HAP-1 (cell line): ENCODE measurements at regions not wholly inside any gene's neighbourhood (a gene's known extent, or its start where the extent isn't known, plus 50 kb on each side); places are given as distances from the start of the nearest gene placed in this dataset.
"Not testable (repeated sequence)": the region's sequence is repeated elsewhere in the genome, so short reads cannot be mapped to it uniquely, and the experiment has no call there.

Experiments
- DNase-seq, 2 experiments: peaks; one replicate each; pipeline ENCODE4 v3.0.0-alpha.2; 2016 to 2020; ENCODE audit warnings: low spot score in 2 of 2
- H3K27me3 ChIP-seq: fragments of 250-450 bp; sonication (Bioruptor Pico); 2 replicates; pipeline ENCODE4 v1.5.1; 2020; ENCODE audit warnings: low read depth, mild to moderate bottlenecking, moderate library complexity
- H3K36me3 ChIP-seq: fragments of 250-450 bp; sonication (Bioruptor Pico); replicated peaks from 2 replicates; pipeline ENCODE4 v1.5.1; 2020; ENCODE audit warnings: mild to moderate bottlenecking
- H3K4me1 ChIP-seq: fragments of 250-450 bp; sonication (Bioruptor Pico); 2 replicates; pipeline ENCODE4 v1.5.1; 2020; ENCODE audit warnings: mild to moderate bottlenecking
- H3K4me3 ChIP-seq: fragments of 250-450 bp; sonication (Bioruptor Pico); 2 replicates; pipeline ENCODE4 v1.5.1; 2020; ENCODE audit warnings: mild to moderate bottlenecking, moderate library complexity
- H3K9me3 ChIP-seq: fragments of 250-450 bp; sonication (Bioruptor Pico); 2 replicates; pipeline ENCODE4 v1.5.1; 2020; ENCODE audit warnings: mild to moderate bottlenecking, moderate library complexity
- in situ Hi-C: fragments of 300-500 bp; cut with MboI; formaldehyde crosslinking; loops from 3 replicates; pipeline ENCODE4 v1.14.3; 2020; ENCODE audit warnings: low sequenced_read_pairs, inconsistent platforms, mixed read lengths

GRCh38 chr6:76506808-76507207, 434.3 kb upstream of the IMPG1 start:
- DNase-seq = no peak
- in situ Hi-C loops = no loop called here
- Histone ChIP-seq H3K36me3 (no peaks in the 10 kb centered on the region), H3K27me3 (no peaks in the 10 kb centered on the region), H3K4me1 (no peaks in the 10 kb centered on the region), H3K4me3 (no peak overlapping the region), H3K9me3 (no peaks in the 10 kb centered on the region)

GRCh38 chr6:76495909-76496308, 423.4 kb upstream of the IMPG1 start:
- Histone ChIP-seq H3K36me3 (no peaks in the 10 kb centered on the region), H3K9me3 (no peaks in the 10 kb centered on the region), H3K4me1 (no peaks in the 10 kb centered on the region), H3K27me3 (no peaks in the 10 kb centered on the region), H3K4me3 (no peak overlapping the region)
- no peak for DNase-seq
- in situ Hi-C loops = no loop called here

DNA sequence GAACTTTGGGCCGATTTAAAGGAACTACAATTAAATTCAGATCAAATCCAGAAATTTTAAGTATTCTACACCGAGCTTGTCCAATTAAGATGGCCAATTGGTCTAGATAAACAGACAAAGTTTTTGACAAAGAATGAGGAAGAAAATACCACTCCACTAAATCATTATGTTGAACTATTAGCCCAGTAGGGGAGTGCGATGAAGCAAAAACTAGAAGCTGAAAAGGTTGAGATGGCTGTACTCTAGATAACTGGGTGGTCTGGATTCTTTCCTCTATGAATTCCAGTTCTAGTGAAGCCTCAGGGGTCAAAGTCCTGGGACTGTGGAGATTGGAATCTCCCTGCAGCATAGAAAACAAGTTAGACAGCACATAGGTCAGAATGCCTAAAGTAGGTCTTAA, 418.9 kb upstream of the IMPG1 start:
- in situ Hi-C loops, H3K4me3 ChIP-seq, H3K4me1 ChIP-seq, H3K36me3 ChIP-seq, H3K9me3 ChIP-seq, DNase-seq, H3K27me3 ChIP-seq: not testable (repeated sequence)

DNA sequence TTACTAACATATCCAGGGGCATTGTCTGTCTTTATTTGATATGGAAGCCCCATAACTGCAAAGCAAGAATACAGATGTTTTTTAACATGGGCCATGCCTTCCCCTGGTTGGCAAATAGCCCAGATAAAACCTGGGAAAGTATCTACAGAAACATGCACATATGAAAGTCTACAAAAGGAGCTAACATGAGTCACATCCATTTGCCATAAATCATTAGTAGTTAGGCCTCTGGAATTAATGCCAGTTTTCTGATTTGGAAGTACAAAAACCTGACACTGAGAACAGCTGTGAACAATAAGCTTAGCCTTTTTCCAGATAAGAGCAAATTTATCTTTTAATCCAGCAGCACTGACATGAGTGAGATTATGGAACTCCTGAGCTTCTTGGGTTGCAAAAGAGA, 418.0 kb upstream of the IMPG1 start:
- Histone ChIP-seq H3K27me3 (no peaks in the 10 kb centered on the region), H3K9me3 (no peaks in the 10 kb centered on the region), H3K4me1 (no peaks in the 10 kb centered on the region), H3K36me3 (no peaks in the 10 kb centered on the region), H3K4me3 (no peak overlapping the region)
- DNase-seq = no peak
- in situ Hi-C loops = no loop called here

DNA sequence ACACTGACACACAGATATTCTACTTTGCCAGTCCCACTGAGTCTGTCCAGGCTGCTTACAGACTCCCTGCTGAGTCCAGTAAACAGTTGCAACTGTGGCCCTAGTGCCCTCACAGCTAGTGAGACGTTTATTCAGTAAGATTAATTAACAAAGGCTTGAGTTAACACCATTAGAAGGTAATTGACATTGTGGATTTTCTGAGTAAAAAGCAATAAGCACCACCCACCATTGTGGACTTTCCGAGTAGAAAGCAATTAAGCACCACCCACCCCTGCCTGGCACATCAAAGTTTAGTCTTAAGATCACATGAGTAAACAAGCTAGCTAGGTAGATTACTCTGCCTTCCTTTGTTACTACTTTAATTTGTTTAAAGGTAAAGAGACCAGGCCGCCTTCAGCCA, 408.6 kb upstream of the IMPG1 start:
- Histone ChIP-seq H3K9me3 (no peaks in the 10 kb centered on the region), H3K4me3 (no peak overlapping the region), H3K36me3 (no peaks in the 10 kb centered on the region), H3K27me3 (no peaks in the 10 kb centered on the region), H3K4me1 (no peaks in the 10 kb centered on the region)
- in situ Hi-C loops = no loop called here
- no peak for DNase-seq

DNA sequence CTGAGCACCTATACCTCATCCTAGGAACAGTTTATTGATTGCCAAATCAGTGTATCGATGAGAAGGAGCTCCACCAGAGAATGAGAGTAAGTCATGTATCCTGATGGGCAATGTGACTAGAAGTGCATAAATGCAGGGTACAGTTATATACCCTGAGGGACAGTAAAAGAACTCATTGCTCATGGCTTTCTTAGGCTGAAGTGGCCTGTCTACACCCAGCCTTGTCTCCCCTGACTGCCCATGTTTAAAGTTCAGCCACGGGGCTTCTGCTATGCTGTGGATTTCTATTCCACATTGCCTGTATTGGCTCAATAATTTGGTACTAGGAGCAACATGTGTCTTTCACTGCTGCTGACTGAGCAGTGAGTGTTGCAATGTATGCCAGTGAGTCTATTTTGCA, 400.4 kb upstream of the IMPG1 start:
- Histone ChIP-seq H3K36me3 (no peaks in the 10 kb centered on the region), H3K27me3 (no peaks in the 10 kb centered on the region), H3K9me3 (no peaks in the 10 kb centered on the region), H3K4me3 (no peak overlapping the region), H3K4me1 (no peaks in the 10 kb centered on the region)
- DNase-seq = no peak
- in situ Hi-C loops = no loop called here

DNA sequence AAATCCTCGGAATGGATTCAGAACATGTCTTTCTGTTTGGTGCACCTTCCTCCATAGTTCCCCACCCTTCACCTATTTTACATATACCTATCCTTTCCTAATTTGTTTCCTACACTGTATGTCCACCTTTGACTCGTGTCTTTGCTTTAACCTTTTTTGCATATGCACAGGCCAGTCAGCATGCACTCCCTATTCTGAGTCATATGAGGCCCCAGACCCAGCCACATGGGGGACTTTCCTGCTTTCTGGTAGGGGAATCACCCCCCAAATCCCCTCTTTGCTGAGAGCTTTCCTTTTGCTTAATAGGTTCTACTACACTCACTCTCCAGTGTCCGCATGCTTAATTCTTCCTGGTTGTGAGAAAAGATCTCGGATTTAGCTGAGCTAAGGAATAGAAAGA, 393.8 kb upstream of the IMPG1 start:
- Histone ChIP-seq H3K4me3 (no peak overlapping the region), H3K4me1 (no peaks in the 10 kb centered on the region), H3K9me3 (no peaks in the 10 kb centered on the region), H3K36me3 (no peaks in the 10 kb centered on the region), H3K27me3 (no peaks in the 10 kb centered on the region)
- in situ Hi-C loops = no loop called here
- DNase-seq = no peak

- Histone ChIP-seq H3K36me3 (no peaks in the 10 kb centered on the region), H3K27me3 (no peaks in the 10 kb centered on the region), H3K9me3 (no peaks in the 10 kb centered on the region), H3K4me3 (no peak overlapping the region), H3K4me1 (no peaks in the 10 kb centered on the region)
- in situ Hi-C loops = no loop called here
- DNase-seq = no peak
Measured at GRCh38 chr6:76465410-76465809, 392.9 kb upstream of the IMPG1 start.

- DNase-seq = no peak
- Histone ChIP-seq H3K36me3 (no peaks in the 10 kb centered on the region), H3K4me1 (no peaks in the 10 kb centered on the region)
Measured at GRCh38 chr6:76453270-76453669, 380.8 kb upstream of the IMPG1 start.

GRCh38 chr6:76451926-76452709, 379.7 kb upstream of the IMPG1 start:
- Histone ChIP-seq H3K9me3 (no peaks in the 10 kb centered on the region), H3K36me3 (no peaks in the 10 kb centered on the region), H3K4me1 (no peaks in the 10 kb centered on the region), H3K27me3 (no peaks in the 10 kb centered on the region), H3K4me3 (no peak overlapping the region)
- DNase-seq = no peak
- in situ Hi-C loops = no loop called here

More at GRCh38 chr6:76453270-76453669, 380.8 kb upstream of the IMPG1 start:
- Histone ChIP-seq H3K9me3 (no peaks in the 10 kb centered on the region), H3K27me3 (peaks cover 4% of the 10 kb centered on the region; the same call in 1 of the 2 replicates), H3K4me3 (no peak overlapping the region)
- in situ Hi-C loops = no loop called here

- Histone ChIP-seq H3K9me3 (no peaks in the 10 kb centered on the region), H3K36me3 (no peaks in the 10 kb centered on the region), H3K4me1 (no peaks in the 10 kb centered on the region), H3K27me3 (no peaks in the 10 kb centered on the region), H3K4me3 (no peak overlapping the region)
- no peak for DNase-seq
- in situ Hi-C loops = no loop called here
Measured at GRCh38 chr6:76448109-76448508, 375.6 kb upstream of the IMPG1 start.

GRCh38 chr6:76441875-76442274, 369.4 kb upstream of the IMPG1 start:
- no peak overlapping the region for H3K4me3 ChIP-seq
- in situ Hi-C loops = no loop called here
- H3K4me1 ChIP-seq = no peaks in the 10 kb centered on the region
- DNase-seq = no peak
- no peaks in the 10 kb centered on the region for H3K27me3 ChIP-seq
- no peaks in the 10 kb centered on the region for H3K36me3 ChIP-seq
- no peaks in the 10 kb centered on the region for H3K9me3 ChIP-seq

DNA sequence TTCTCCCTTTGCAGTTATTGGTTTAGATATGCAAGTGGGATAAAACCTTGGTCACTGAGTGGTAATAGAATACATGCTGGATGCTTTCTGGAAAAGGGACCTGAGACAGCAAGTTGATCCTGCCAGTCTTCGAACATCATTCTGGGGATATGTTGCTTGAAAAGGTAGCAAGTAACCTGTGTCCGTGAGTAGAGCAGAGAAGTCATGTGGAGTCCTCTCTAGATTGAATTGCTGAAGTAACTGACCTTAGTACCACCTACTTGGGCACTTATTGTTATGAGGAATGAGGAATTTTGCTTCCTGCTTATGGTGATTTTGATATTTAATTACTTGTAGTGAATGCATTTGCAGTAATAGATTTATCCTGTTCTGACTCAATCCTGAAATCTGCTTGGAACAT, 367.3 kb upstream of the IMPG1 start:
- Histone ChIP-seq H3K27me3 (no peaks in the 10 kb centered on the region), H3K36me3 (no peaks in the 10 kb centered on the region), H3K9me3 (no peaks in the 10 kb centered on the region), H3K4me3 (no peak overlapping the region), H3K4me1 (no peaks in the 10 kb centered on the region)
- in situ Hi-C loops = no loop called here
- DNase-seq = no peak

DNA sequence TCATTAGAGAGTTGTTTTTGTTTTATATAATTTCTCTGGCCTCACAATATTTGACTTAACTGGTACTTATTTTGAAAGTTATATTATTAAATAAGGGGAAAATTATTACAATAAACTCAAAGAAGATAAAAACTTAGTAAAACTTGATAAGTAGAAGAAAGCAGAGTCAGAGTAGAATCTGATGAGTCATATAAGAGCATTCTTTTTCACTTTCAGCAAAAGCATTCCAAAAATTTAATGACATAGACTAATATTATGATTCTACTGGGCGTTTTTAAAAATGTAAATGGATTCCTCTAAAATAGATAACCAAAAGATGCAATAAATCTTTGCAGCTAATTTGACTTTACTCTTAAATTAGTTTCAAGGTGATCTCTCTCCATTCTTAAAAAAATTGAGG, 366.3 kb upstream of the IMPG1 start:
- in situ Hi-C loops = no loop called here
- no peak overlapping the region for H3K4me3 ChIP-seq
- H3K27me3 ChIP-seq = no peaks in the 10 kb centered on the region
- no peaks in the 10 kb centered on the region for H3K9me3 ChIP-seq
- H3K4me1 ChIP-seq = no peaks in the 10 kb centered on the region
- DNase-seq = no peak
- H3K36me3 ChIP-seq = no peaks in the 10 kb centered on the region

DNA sequence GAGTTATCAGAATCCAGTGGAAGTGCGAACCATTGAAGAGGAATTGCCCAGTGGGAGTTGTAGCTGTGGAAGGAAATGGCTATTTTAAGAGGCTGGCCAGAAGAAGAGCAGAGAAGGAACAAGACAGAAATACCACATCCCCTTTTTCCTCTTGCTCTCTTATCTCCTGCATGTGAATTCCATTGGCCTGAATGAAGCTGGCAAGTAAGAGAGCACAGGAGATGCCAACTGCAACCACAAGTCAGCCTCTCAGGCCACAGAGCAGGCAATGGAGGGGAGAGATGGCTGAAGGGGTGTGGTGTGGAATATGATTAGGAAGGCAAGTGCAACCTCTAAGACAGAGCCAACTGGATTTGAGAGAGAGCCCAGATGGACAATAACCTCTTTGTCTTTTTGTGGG, 362.7 kb upstream of the IMPG1 start:
- in situ Hi-C loops = no loop called here
- no peaks in the 10 kb centered on the region for H3K36me3 ChIP-seq
- H3K27me3 ChIP-seq = no peaks in the 10 kb centered on the region
- no peaks in the 10 kb centered on the region for H3K9me3 ChIP-seq
- H3K4me3 ChIP-seq = no peak overlapping the region
- no peaks in the 10 kb centered on the region for H3K4me1 ChIP-seq
- no peak for DNase-seq
